H9 (cell line): ENCODE measurements at regions not wholly inside any gene's neighbourhood (a gene's known extent, or its start where the extent isn't known, plus 50 kb on each side); places are given as distances from the start of the nearest gene placed in this dataset.

ENCODE experiments used
- DNase-seq: peaks from one replicate; pipeline ENCODE4 v3.0.0-alpha.2; 2017
- H2AFZ ChIP-seq: one replicate; pipeline ENCODE4 v1.6.1; 2013; ENCODE audit warnings: mild to moderate bottlenecking, low read length, control low read depth, moderate library complexity
- H2AK5ac ChIP-seq: 2 replicates; pipeline ENCODE4 v1.6.1; 2013; ENCODE audit warnings: low read length, control low read depth, mixed read lengths; ENCODE audit not compliant: insufficient read length
- H2BK120ac ChIP-seq: one replicate; pipeline ENCODE4 v1.6.1; 2013; ENCODE audit warnings: low read depth, mild to moderate bottlenecking, low read length, control low read depth, inconsistent platforms; ENCODE audit not compliant: poor library complexity, severe bottlenecking
- H2BK12ac ChIP-seq: 2 replicates; pipeline ENCODE4 v1.6.1; 2013; ENCODE audit warnings: low read length, control low read depth, mixed read lengths, low read depth; ENCODE audit not compliant: insufficient read length
- H2BK15ac ChIP-seq: 2 replicates; pipeline ENCODE4 v1.6.1; 2013; ENCODE audit warnings: low read depth, low read length, control low read depth
- H2BK20ac ChIP-seq: one replicate; pipeline ENCODE4 v1.6.1; 2013; ENCODE audit warnings: low read depth, mild to moderate bottlenecking, low read length, control low read depth, inconsistent platforms; ENCODE audit not compliant: poor library complexity, severe bottlenecking
- H2BK5ac ChIP-seq: 2 replicates; pipeline ENCODE4 v1.6.1; 2013; ENCODE audit warnings: low read length, control low read depth, mixed read lengths; ENCODE audit not compliant: insufficient read length
- H3K14ac ChIP-seq: 2 replicates; pipeline ENCODE4 v1.6.1; 2013; ENCODE audit warnings: low read length, control low read depth; ENCODE audit not compliant: insufficient read depth
- H3K18ac ChIP-seq: 2 replicates; pipeline ENCODE4 v1.6.1; 2013; ENCODE audit warnings: low read depth, mild to moderate bottlenecking, mixed read lengths, low read length, control low read depth; ENCODE audit not compliant: insufficient read length
- H3K23ac ChIP-seq: 2 replicates; pipeline ENCODE4 v1.6.1; 2013; ENCODE audit warnings: low read length, control low read depth, mixed read lengths, low read depth; ENCODE audit not compliant: insufficient read length
- H3K23me2 ChIP-seq: 2 replicates; pipeline ENCODE4 v1.6.1; 2013; ENCODE audit warnings: low read depth, mild to moderate bottlenecking, mixed read lengths, low read length, control low read depth; ENCODE audit not compliant: insufficient read length, poor library complexity, severe bottlenecking
- H3K27ac ChIP-seq: 2 replicates; pipeline ENCODE4 v1.5.1; 2013; ENCODE audit warnings: low read length, control low read depth, mixed read lengths, low read depth; ENCODE audit not compliant: insufficient read length
- H3K27me3 ChIP-seq: 2 replicates; pipeline ENCODE4 v1.6.1; 2013; ENCODE audit warnings: low read length, control low read depth, inconsistent platforms; ENCODE audit not compliant: insufficient read depth
- H3K4ac ChIP-seq: 2 replicates; pipeline ENCODE4 v1.6.1; 2013; ENCODE audit warnings: low read depth, mild to moderate bottlenecking, control low read depth, inconsistent platforms, low read length, moderate library complexity
- H3K4me1 ChIP-seq: 2 replicates; pipeline ENCODE4 v1.6.1; 2013; ENCODE audit warnings: low read length, control low read depth, inconsistent platforms; ENCODE audit not compliant: insufficient read depth
- H3K4me2 ChIP-seq: 2 replicates; pipeline ENCODE4 v1.6.1; 2013; ENCODE audit warnings: low read length, control low read depth, mixed read lengths; ENCODE audit not compliant: insufficient read length, insufficient read depth
- H3K56ac ChIP-seq: 2 replicates; pipeline ENCODE4 v1.6.1; 2013; ENCODE audit warnings: low read depth, mild to moderate bottlenecking, mixed read lengths, low read length, control low read depth; ENCODE audit not compliant: insufficient read length
- H3K79me1 ChIP-seq: 2 replicates; pipeline ENCODE4 v1.6.1; 2013; ENCODE audit warnings: low read depth, mild to moderate bottlenecking, moderate library complexity, low read length, control low read depth, inconsistent platforms; ENCODE audit not compliant: insufficient read depth, poor library complexity, severe bottlenecking
- H3K79me2 ChIP-seq: 2 replicates; pipeline ENCODE4 v1.6.1; 2013; ENCODE audit warnings: low read length, control low read depth, inconsistent platforms; ENCODE audit not compliant: insufficient read depth
- H3K9ac ChIP-seq: 2 replicates; pipeline ENCODE4 v1.6.1; 2013; ENCODE audit warnings: low read length, control low read depth, mixed read lengths; ENCODE audit not compliant: insufficient read length; ENCODE audit errors: extremely low read depth
- H3K9me3 ChIP-seq: one replicate; pipeline ENCODE4 v1.6.1; 2013; ENCODE audit warnings: low read depth, low read length, inconsistent platforms; ENCODE audit not compliant: control insufficient read depth
- H3T11ph ChIP-seq: one replicate; pipeline ENCODE4 v1.6.1; 2013; ENCODE audit warnings: mild to moderate bottlenecking, low read length, control low read depth, inconsistent platforms
- H4K20me1 ChIP-seq: one replicate; pipeline ENCODE4 v1.6.1; 2013; ENCODE audit not compliant: control insufficient read depth, insufficient read length, insufficient read depth
- H4K5ac ChIP-seq: 2 replicates; pipeline ENCODE4 v1.6.1; 2013; ENCODE audit warnings: low read depth, mild to moderate bottlenecking, mixed read lengths, low read length, control low read depth; ENCODE audit not compliant: insufficient read length
- H4K8ac ChIP-seq: replicated peaks from 2 replicates; pipeline ENCODE4 v1.6.1; 2013; ENCODE audit warnings: low read length, control low read depth, mixed read lengths, low read depth; ENCODE audit not compliant: insufficient read length
- H4K91ac ChIP-seq: 2 replicates; pipeline ENCODE4 v1.6.1; 2013; ENCODE audit warnings: low read depth, mild to moderate bottlenecking, moderate library complexity, mixed read lengths, low read length, control low read depth; ENCODE audit not compliant: insufficient read length
- H3K27ac Mint-ChIP-seq, 3 experiments: 2 replicates in 2 of 3; 3 replicates in 1 of 3; pipeline ENCODE4 v1.8.0; 2020 to 2021; ENCODE audit warnings: mixed read lengths in 3 of 3, mild to moderate bottlenecking in 1 of 3, moderate library complexity in 1 of 3
- H3K27me3 Mint-ChIP-seq: 2 replicates; pipeline ENCODE4 v1.8.0; 2021; ENCODE audit warnings: low read depth, mild to moderate bottlenecking, moderate library complexity, mixed read lengths
- H3K36me3 Mint-ChIP-seq, 3 experiments: 2 replicates in 2 of 3; 3 replicates in 1 of 3; pipeline ENCODE4 v1.8.0; 2020 to 2021; ENCODE audit warnings: low read depth in 3 of 3, mixed read lengths in 3 of 3; ENCODE audit not compliant: insufficient read depth in 1 of 3
- H3K4me1 Mint-ChIP-seq, 2 experiments: 2 replicates each; pipeline ENCODE4 v1.8.0; 2020; ENCODE audit warnings: mixed read lengths in 2 of 2
- H3K4me3 Mint-ChIP-seq, 2 experiments: 2 replicates in 1 of 2; 3 replicates in 1 of 2; pipeline ENCODE4 v1.8.0; 2020 to 2021; ENCODE audit warnings: mild to moderate bottlenecking in 2 of 2, mixed read lengths in 2 of 2, moderate library complexity in 1 of 2
- H3K9me3 Mint-ChIP-seq, 2 experiments: 2 replicates in 1 of 2; 3 replicates in 1 of 2; pipeline ENCODE4 v1.8.0; 2020; ENCODE audit warnings: mild to moderate bottlenecking in 2 of 2, mixed read lengths in 2 of 2, moderate library complexity in 1 of 2
- WGBS: extraction: QIAGEN DNeasy Blood & Tissue Kit; methylation state at CpG from one replicate; pipeline ENCODE4 v1.1.7; 2013; ENCODE audit warnings: missing lambda C conversion rate, low lambda C conversion rate, mixed read lengths; ENCODE audit not compliant: insufficient read length; ENCODE audit errors: extremely low coverage; 5-methylcytosine and 5-hydroxymethylcytosine counted together
- TF ChIP-seq, protein P1 (sequence below): fragments of 200-600 bp; sonication (generic); conservative IDR thresholded peaks from 3 replicates; pipeline ENCODE4 v1.8.0; 2021; ENCODE audit warnings: antibody characterized with exemption, mild to moderate bottlenecking

- Histone ChIP-seq H4K20me1 (no peaks in the 10 kb centered on the region), H3K4ac (no peak overlapping the region), H3K56ac (no peak overlapping the region), H3T11ph (no peak overlapping the region), H3K27me3 (no peaks in the 10 kb centered on the region), H2AFZ (no peak overlapping the region), H3K9ac (no peak overlapping the region), H2BK20ac (no peak overlapping the region), H3K23ac (no peak overlapping the region), H3K23me2 (no peaks in the 10 kb centered on the region), H3K9me3 (no peaks in the 10 kb centered on the region), H4K8ac (no peak overlapping the region), H2BK5ac (no peak overlapping the region), H3K18ac (no peak overlapping the region), H3K79me2 (no peaks in the 10 kb centered on the region), H2BK120ac (no peak overlapping the region), H2AK5ac (no peak overlapping the region), H3K4me1 (no peaks in the 10 kb centered on the region), H3K27ac (no peak overlapping the region), H3K4me2 (no peak overlapping the region), H2BK15ac (no peak overlapping the region), H2BK12ac (no peak overlapping the region), H3K79me1 (no peaks in the 10 kb centered on the region), H4K5ac (no peak overlapping the region), H3K14ac (no peak overlapping the region), H4K91ac (no peak overlapping the region)
- Mint-ChIP-seq H3K27me3 (no peaks in the 10 kb centered on the region), H3K36me3 (no peaks in the 10 kb centered on the region), H3K4me1 (peaks cover 5% of the 10 kb centered on the region in 2 experiments; a peak in 2 of 4 replicates), H3K27ac (no peak overlapping the region; a peak in 1 of 7 replicates), H3K4me3 (no peak overlapping the region), H3K9me3 (no peaks in the 10 kb centered on the region)
- WGBS: no CpG with 5 or more reads among the region's 6 CpGs
- DNase-seq: no peak
- TF ChIP-seq, protein P1, sequence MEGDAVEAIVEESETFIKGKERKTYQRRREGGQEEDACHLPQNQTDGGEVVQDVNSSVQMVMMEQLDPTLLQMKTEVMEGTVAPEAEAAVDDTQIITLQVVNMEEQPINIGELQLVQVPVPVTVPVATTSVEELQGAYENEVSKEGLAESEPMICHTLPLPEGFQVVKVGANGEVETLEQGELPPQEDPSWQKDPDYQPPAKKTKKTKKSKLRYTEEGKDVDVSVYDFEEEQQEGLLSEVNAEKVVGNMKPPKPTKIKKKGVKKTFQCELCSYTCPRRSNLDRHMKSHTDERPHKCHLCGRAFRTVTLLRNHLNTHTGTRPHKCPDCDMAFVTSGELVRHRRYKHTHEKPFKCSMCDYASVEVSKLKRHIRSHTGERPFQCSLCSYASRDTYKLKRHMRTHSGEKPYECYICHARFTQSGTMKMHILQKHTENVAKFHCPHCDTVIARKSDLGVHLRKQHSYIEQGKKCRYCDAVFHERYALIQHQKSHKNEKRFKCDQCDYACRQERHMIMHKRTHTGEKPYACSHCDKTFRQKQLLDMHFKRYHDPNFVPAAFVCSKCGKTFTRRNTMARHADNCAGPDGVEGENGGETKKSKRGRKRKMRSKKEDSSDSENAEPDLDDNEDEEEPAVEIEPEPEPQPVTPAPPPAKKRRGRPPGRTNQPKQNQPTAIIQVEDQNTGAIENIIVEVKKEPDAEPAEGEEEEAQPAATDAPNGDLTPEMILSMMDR: no peak
Observed at GRCh38 chr4:184900184-184900583, 74.4 kb upstream of the ACSL1 start.
